ENCODE measurements at regions not wholly inside any gene's neighbourhood (a gene's known extent, or its start where the extent isn't known, plus 50 kb on each side); places are given as distances from the start of the nearest gene placed in this dataset.

DNA sequence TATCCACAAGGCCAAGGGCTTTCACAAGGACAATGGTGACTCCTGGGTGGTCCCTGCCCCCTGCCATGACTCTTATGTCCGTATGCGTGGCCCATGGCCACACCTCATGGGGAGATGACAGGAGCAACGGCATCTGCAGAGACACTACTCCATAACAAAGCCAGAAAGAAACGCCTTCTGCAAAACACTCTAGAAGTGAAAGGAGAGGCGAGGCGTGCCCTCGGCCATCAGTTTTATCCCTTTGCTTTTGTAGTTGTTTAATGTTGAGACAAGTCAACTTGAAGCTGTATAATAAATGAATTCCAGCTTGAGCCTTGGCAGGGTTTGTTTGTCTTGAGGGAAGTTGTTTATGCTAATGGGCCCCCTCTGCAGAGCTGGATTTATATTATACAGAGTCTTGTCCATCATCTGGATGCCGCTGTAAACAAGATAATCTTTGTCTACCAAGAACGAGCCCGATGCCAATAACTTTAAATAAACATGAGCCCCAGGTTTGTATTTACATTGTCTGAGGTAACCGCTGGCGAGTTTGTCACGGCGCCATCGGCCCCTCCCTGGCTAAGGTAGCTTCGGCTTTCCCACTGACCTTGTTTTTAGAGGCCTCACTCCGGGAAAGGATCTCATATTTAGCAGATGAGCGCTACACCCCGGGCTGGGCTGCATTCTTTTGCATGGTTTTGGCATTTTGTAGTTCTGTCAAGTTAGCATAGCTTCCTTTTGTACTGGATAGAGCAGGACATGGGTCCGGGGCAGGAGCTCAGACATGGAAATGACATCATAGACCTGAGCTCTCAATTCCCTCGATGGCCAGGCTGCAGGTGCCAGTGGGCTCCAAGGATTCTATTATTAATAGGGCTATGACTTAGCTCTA lies 165.3 kb downstream of the ERCC6L2 start:
- no peak for TF ChIP-seq TAF1 (IDR thresholded peaks at IDR 0.05; ENCODE audit: borderline replicate concordance, insufficient read depth, low read length)
- no peak for TF ChIP-seq REST (IDR thresholded peaks at IDR 0.05; ENCODE audit: insufficient read depth in 1 of 2, low read depth in 2 of 2, low read length in 2 of 2)
- TF ChIP-seq SIN3A (IDR thresholded peaks at IDR 0.05; ENCODE audit: borderline replicate concordance, insufficient read depth, low read length): no peak
- TF ChIP-seq POLR2AphosphoS5 (IDR thresholded peaks at IDR 0.05; ENCODE audit: low read depth, low read length): no peak
- no peak for TF ChIP-seq FOXP2 (optimal IDR thresholded peaks at IDR 0.05; ENCODE audit: borderline replicate concordance, extremely low read depth, extremely low read length, insufficient read depth)

Data from PFSK-1 (cell line).